ENCODE measurements at regions not wholly inside any gene's neighbourhood (a gene's known extent, or its start where the extent isn't known, plus 50 kb on each side); places are given as distances from the start of the nearest gene placed in this dataset.

DNA sequence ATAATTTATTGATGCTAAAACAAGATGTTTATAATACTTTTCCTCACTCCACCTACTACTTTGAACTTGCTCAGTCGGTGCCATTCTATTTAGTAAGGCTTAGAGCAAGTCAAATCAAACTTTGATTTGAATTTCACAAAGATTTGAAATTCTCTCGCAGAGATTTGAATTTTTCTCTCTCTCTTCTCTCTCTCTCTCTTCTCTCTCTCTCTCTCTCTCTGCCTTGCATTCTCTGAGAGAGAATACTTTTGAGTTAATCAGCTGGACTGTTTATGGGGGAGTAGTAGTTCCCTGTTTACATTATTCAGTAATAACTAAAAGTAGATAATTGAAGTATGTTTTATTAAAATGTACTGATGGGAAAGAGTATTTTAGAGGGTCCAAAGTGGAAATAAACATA is 488.5 kb upstream of the ANKRD30A start:
- TF ChIP-seq, protein P1, sequence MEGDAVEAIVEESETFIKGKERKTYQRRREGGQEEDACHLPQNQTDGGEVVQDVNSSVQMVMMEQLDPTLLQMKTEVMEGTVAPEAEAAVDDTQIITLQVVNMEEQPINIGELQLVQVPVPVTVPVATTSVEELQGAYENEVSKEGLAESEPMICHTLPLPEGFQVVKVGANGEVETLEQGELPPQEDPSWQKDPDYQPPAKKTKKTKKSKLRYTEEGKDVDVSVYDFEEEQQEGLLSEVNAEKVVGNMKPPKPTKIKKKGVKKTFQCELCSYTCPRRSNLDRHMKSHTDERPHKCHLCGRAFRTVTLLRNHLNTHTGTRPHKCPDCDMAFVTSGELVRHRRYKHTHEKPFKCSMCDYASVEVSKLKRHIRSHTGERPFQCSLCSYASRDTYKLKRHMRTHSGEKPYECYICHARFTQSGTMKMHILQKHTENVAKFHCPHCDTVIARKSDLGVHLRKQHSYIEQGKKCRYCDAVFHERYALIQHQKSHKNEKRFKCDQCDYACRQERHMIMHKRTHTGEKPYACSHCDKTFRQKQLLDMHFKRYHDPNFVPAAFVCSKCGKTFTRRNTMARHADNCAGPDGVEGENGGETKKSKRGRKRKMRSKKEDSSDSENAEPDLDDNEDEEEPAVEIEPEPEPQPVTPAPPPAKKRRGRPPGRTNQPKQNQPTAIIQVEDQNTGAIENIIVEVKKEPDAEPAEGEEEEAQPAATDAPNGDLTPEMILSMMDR (conservative IDR thresholded peaks at IDR 0.05), result no peak
- TF ChIP-seq ZFX (IDR thresholded peaks at IDR 0.05), result no peak

All from C4-2B (cell line).